Body of pancreas (tissue), 4 donors: ENCODE measurements at regions not wholly inside any gene's neighbourhood (a gene's known extent, or its start where the extent isn't known, plus 50 kb on each side); places are given as distances from the start of the nearest gene placed in this dataset.

Source experiments
- POLR2A ChIP-seq, 3 donors: fragments of 450-650 bp; IDR thresholded peaks; one replicate each; pipeline ENCODE4 v1.6.1; 2016; ENCODE audit warnings: antibody characterized with exemption in 3 of 3, mild to moderate bottlenecking in 2 of 3
- TF ChIP-seq, protein P1 (sequence below), 7 experiments: fragments of 450-650 bp in 4 of 7; fragments of 200-600 bp in 3 of 7; sonication (generic) in 3 of 7; IDR thresholded peaks; one replicate each; pipeline ENCODE4 v1.5.1; 2016 to 2019; ENCODE audit warnings: antibody characterized with exemption in 7 of 7

GRCh38 chr12:24688601-24689000 lies 260.3 kb downstream of the BCAT1 start:
- TF ChIP-seq POLR2A (IDR thresholded peaks at IDR 0.05), result no peak
- TF ChIP-seq, protein P1, sequence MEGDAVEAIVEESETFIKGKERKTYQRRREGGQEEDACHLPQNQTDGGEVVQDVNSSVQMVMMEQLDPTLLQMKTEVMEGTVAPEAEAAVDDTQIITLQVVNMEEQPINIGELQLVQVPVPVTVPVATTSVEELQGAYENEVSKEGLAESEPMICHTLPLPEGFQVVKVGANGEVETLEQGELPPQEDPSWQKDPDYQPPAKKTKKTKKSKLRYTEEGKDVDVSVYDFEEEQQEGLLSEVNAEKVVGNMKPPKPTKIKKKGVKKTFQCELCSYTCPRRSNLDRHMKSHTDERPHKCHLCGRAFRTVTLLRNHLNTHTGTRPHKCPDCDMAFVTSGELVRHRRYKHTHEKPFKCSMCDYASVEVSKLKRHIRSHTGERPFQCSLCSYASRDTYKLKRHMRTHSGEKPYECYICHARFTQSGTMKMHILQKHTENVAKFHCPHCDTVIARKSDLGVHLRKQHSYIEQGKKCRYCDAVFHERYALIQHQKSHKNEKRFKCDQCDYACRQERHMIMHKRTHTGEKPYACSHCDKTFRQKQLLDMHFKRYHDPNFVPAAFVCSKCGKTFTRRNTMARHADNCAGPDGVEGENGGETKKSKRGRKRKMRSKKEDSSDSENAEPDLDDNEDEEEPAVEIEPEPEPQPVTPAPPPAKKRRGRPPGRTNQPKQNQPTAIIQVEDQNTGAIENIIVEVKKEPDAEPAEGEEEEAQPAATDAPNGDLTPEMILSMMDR (IDR thresholded peaks at IDR 0.05), result no peak
